KMS-11 (cell line): ENCODE measurements at regions not wholly inside any gene's neighbourhood (a gene's known extent, or its start where the extent isn't known, plus 50 kb on each side); places are given as distances from the start of the nearest gene placed in this dataset.

Experiments
- H2AFZ ChIP-seq: fragments of 200-600 bp; sonication (generic); 2 replicates; pipeline ENCODE4 v1.6.1; 2016; ENCODE audit warnings: antibody characterized with exemption, mixed run types, low read depth
- H3K27ac ChIP-seq: fragments of 200-600 bp; sonication (generic); 2 replicates; pipeline ENCODE4 v1.6.1; 2016; ENCODE audit warnings: mild to moderate bottlenecking, mixed run types
- H3K27me3 ChIP-seq: fragments of 200-600 bp; sonication (generic); 2 replicates; pipeline ENCODE4 v1.6.1; 2017; ENCODE audit warnings: mild to moderate bottlenecking, low read depth, mixed run types, moderate library complexity; ENCODE audit not compliant: insufficient read depth
- H3K36me3 ChIP-seq: fragments of 200-600 bp; sonication (generic); 2 replicates; pipeline ENCODE4 v1.6.1; 2017; ENCODE audit warnings: mild to moderate bottlenecking, mixed run types; ENCODE audit not compliant: insufficient read depth
- H3K4me1 ChIP-seq: fragments of 200-600 bp; sonication (generic); 2 replicates; pipeline ENCODE4 v1.6.1; 2016; ENCODE audit warnings: mild to moderate bottlenecking, low read depth, mixed run types; ENCODE audit not compliant: poor library complexity, severe bottlenecking
- H3K4me2 ChIP-seq: fragments of 200-600 bp; sonication (generic); 2 replicates; pipeline ENCODE4 v1.7.0; 2016; ENCODE audit warnings: mild to moderate bottlenecking, mixed run types
- H3K4me3 ChIP-seq: fragments of 200-600 bp; sonication (generic); IDR thresholded peaks from 2 replicates; pipeline ENCODE4 v1.6.1; 2017; ENCODE audit warnings: low read depth, low read length, mixed read lengths; ENCODE audit not compliant: insufficient read depth
- H3K79me2 ChIP-seq: fragments of 200-600 bp; sonication (generic); 2 replicates; pipeline ENCODE4 v1.6.1; 2016; ENCODE audit warnings: low read depth, mixed run types; ENCODE audit not compliant: insufficient read depth
- H3K9ac ChIP-seq: fragments of 200-600 bp; sonication (generic); 2 replicates; pipeline ENCODE4 v1.6.1; 2016; ENCODE audit warnings: mild to moderate bottlenecking, mixed run types
- H4K20me1 ChIP-seq: fragments of 200-600 bp; sonication (generic); 2 replicates; pipeline ENCODE4 v1.6.1; 2016; ENCODE audit warnings: mild to moderate bottlenecking, mixed run types; ENCODE audit not compliant: insufficient read depth
- CTCF ChIP-seq: fragments of 200-600 bp; sonication (generic); conservative IDR thresholded peaks from 2 replicates; pipeline ENCODE4 v1.6.1; 2017; ENCODE audit warnings: low read depth, mild to moderate bottlenecking, antibody characterized with exemption, low read length, moderate library complexity, mixed read lengths

GRCh38 chr1:14516974-14517840 lies 81.3 kb upstream of the KAZN start:
- Histone ChIP-seq H3K4me2 (no peak overlapping the region), H3K36me3 (no peaks in the 10 kb centered on the region), H2AFZ (no peak overlapping the region), H3K4me3 (no peak overlapping the region), H3K79me2 (no peaks in the 10 kb centered on the region), H3K27ac (no peak overlapping the region), H4K20me1 (no peaks in the 10 kb centered on the region), H3K9ac (no peak overlapping the region), H3K4me1 (no peaks in the 10 kb centered on the region), H3K27me3 (0 out of 2 replicates have a peak, but pooled peaks cover 3% of the 10 kb centered on the region)
- TF ChIP-seq CTCF: no peak

- no peak for TF ChIP-seq CTCF
- no peaks in the 10 kb centered on the region for H4K20me1 ChIP-seq
- H3K27ac ChIP-seq: no peak overlapping the region
- H3K9ac ChIP-seq: no peak overlapping the region
- H3K4me1 ChIP-seq: no peaks in the 10 kb centered on the region
- H3K4me2 ChIP-seq: no peak overlapping the region
- no peaks in the 10 kb centered on the region for H3K79me2 ChIP-seq
- H3K27me3 ChIP-seq: 0 out of 2 replicates have a peak, but pooled peaks cover 3% of the 10 kb centered on the region
- no peak overlapping the region for H2AFZ ChIP-seq
- no peak overlapping the region for H3K4me3 ChIP-seq
- H3K36me3 ChIP-seq: no peaks in the 10 kb centered on the region
Measured at GRCh38 chr1:14517841-14518180, 80.7 kb upstream of the KAZN start.

- Histone ChIP-seq H3K4me1 (no peaks in the 10 kb centered on the region), H3K79me2 (no peaks in the 10 kb centered on the region), H3K27me3 (no peaks in the 10 kb centered on the region), H3K4me2 (no peak overlapping the region), H2AFZ (no peak overlapping the region), H4K20me1 (no peaks in the 10 kb centered on the region), H3K9ac (no peak overlapping the region), H3K36me3 (no peaks in the 10 kb centered on the region), H3K4me3 (no peak overlapping the region), H3K27ac (no peak overlapping the region)
- no peak for TF ChIP-seq CTCF
Measured at GRCh38 chr1:14519976-14520375, 78.5 kb upstream of the KAZN start.

GRCh38 chr1:14520514-14521163 lies 77.8 kb upstream of the KAZN start:
- H3K79me2 ChIP-seq: no peaks in the 10 kb centered on the region

More at GRCh38 chr1:14520514-14521163, 77.8 kb upstream of the KAZN start:
- Histone ChIP-seq H3K27me3 (no peaks in the 10 kb centered on the region), H3K27ac (no peak overlapping the region), H3K4me1 (no peaks in the 10 kb centered on the region), H2AFZ (no peak overlapping the region), H3K4me2 (no peak overlapping the region), H4K20me1 (no peaks in the 10 kb centered on the region), H3K9ac (no peak overlapping the region), H3K36me3 (no peaks in the 10 kb centered on the region), H3K4me3 (no peak overlapping the region)
- TF ChIP-seq CTCF: no peak
